Mucosa of rectum (tissue), 2 donors: ENCODE measurements at regions not wholly inside any gene's neighbourhood (a gene's known extent, or its start where the extent isn't known, plus 50 kb on each side); places are given as distances from the start of the nearest gene placed in this dataset.
"Not testable (repeated sequence)": the region's sequence is repeated elsewhere in the genome, so short reads cannot be mapped to it uniquely, and the experiment has no call there.

Source experiments
- H3K27ac ChIP-seq, 2 donors: one replicate each; pipeline ENCODE4 v1.7.0; 2013; ENCODE audit warnings: inconsistent platforms in 2 of 2, low read depth in 2 of 2, low read length in 2 of 2
- H3K27me3 ChIP-seq, 2 donors: one replicate each; pipeline ENCODE4 v1.7.0; 2013; ENCODE audit warnings: low read length in 2 of 2; ENCODE audit not compliant: control insufficient read depth in 2 of 2, insufficient read depth in 2 of 2
- H3K36me3 ChIP-seq, 2 donors: one replicate each; pipeline ENCODE4 v1.7.0; 2013; ENCODE audit warnings: low read length in 2 of 2; ENCODE audit not compliant: control insufficient read depth in 2 of 2, insufficient read depth in 2 of 2
- H3K4me1 ChIP-seq, 2 donors: one replicate each; pipeline ENCODE4 v1.7.0; 2013; ENCODE audit warnings: low read length in 2 of 2, mild to moderate bottlenecking in 1 of 2; ENCODE audit not compliant: control insufficient read depth in 2 of 2, insufficient read depth in 2 of 2
- H3K4me3 ChIP-seq, 2 donors: one replicate each; pipeline ENCODE4 v1.7.0; 2013; ENCODE audit warnings: low read length in 2 of 2
- H3K9ac ChIP-seq, 2 donors: one replicate each; pipeline ENCODE4 v1.7.0; 2013; ENCODE audit warnings: low read length in 2 of 2, low read depth in 1 of 2, mild to moderate bottlenecking in 1 of 2
- H3K9me3 ChIP-seq, 2 donors: one replicate each; pipeline ENCODE4 v1.7.0; 2013; ENCODE audit warnings: low read length in 2 of 2; ENCODE audit not compliant: control insufficient read depth in 2 of 2
- donor health status: healthy.
- donor health status: Normal muscosa, but diverticular disease.

DNA sequence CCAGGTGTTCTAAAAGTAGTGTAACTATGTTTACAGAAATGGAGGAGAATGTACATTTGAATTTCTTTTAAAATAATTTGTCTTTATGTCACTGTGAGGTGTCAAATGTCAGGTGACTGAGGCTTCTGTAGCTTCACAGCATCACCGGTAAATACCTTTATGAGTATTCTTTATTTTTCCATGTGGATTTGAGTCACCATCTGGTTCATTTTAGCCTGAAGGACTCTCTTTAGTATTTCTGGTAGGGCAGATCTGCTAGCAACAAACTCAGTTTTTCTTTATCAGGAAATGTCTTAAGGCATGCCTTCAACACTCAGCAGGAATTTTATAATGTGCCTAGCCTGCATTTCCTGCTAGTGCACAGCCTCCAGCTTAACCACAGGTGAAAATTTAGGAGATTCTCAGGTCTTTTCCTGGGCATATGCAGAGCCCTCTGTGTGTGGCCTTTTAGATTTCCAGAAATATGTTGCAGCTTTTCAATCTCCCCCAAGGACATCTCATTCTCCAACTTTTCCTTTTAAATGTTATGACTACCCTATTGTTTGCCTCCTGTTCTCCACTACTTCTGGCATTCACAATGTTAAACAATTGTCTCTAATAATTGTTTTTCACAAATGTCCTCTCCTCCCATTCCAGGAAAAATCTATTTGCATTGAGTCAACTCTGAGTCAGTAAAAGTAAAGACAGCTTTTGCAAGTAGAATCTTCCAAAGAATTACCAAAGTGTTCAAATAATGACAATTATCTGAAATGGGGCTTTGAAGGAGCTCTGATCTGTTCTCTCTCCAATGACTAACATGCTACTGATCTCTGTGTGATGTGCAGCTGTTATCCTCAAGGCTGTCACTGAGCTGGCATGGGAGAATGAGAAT is 239.4 kb upstream of the CPHXL start:
- Histone ChIP-seq H3K9ac (no peak overlapping the region), H3K27ac (no peak overlapping the region), H3K4me1 (no peaks in the 10 kb centered on the region), H3K36me3 (no peaks in the 10 kb centered on the region), H3K27me3 (no peaks in the 10 kb centered on the region), H3K9me3 (no peaks in the 10 kb centered on the region), H3K4me3 (no peak overlapping the region)

- H3K36me3 ChIP-seq, H3K27me3 ChIP-seq, H3K4me1 ChIP-seq, H3K4me3 ChIP-seq, H3K9me3 ChIP-seq, H3K9ac ChIP-seq, H3K27ac ChIP-seq: not testable (repeated sequence)
Observed at GRCh38 chr16:75969120-75969519, 242.8 kb upstream of the CPHXL start.

- Histone ChIP-seq H3K9ac (no peak overlapping the region), H3K27ac (no peak overlapping the region), H3K4me1 (no peaks in the 10 kb centered on the region), H3K27me3 (no peaks in the 10 kb centered on the region), H3K36me3 (no peaks in the 10 kb centered on the region), H3K4me3 (no peak overlapping the region), H3K9me3 (no peaks in the 10 kb centered on the region)
Observed at GRCh38 chr16:75971334-75971733, 245.0 kb upstream of the CPHXL start.

- Histone ChIP-seq H3K9ac (no peak overlapping the region), H3K9me3 (no peaks in the 10 kb centered on the region), H3K4me3 (no peak overlapping the region), H3K27ac (no peak overlapping the region), H3K27me3 (no peaks in the 10 kb centered on the region), H3K4me1 (no peaks in the 10 kb centered on the region), H3K36me3 (no peaks in the 10 kb centered on the region)
Observed at GRCh38 chr16:75983296-75983695, 257.0 kb upstream of the CPHXL start.

DNA sequence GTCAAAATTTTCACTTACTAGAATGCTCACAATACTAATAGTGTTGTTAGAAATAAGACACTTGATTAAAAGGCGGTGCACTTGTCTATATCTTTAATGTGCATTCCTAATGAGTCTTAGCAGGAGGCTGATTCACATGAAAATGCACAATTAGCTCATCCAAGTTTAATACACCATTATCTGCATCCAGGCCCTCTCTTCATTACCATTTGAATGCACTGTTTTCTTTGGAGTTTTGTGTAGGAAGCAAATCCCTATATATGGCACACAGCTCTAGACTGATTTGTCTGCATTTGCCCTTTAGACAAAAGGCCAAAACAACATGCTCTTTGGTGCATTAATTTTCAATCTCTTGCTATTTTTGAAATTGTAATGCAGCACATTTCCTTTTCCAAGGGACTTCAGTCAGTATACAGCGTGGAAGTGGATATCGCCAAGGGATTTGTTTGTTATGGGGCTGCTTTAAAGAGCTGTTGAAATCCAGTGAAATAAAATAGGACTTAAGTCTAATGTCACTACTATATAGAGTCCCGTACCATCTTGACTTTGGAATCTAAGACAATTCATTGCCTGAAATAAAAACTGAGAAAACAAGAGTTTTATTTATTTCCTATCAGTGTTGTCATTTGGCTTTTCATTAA is 257.6 kb upstream of the CPHXL start:
- Histone ChIP-seq H3K27ac (no peak overlapping the region), H3K36me3 (no peaks in the 10 kb centered on the region), H3K27me3 (no peaks in the 10 kb centered on the region), H3K4me3 (no peak overlapping the region), H3K4me1 (no peaks in the 10 kb centered on the region), H3K9ac (no peak overlapping the region), H3K9me3 (no peaks in the 10 kb centered on the region)

DNA sequence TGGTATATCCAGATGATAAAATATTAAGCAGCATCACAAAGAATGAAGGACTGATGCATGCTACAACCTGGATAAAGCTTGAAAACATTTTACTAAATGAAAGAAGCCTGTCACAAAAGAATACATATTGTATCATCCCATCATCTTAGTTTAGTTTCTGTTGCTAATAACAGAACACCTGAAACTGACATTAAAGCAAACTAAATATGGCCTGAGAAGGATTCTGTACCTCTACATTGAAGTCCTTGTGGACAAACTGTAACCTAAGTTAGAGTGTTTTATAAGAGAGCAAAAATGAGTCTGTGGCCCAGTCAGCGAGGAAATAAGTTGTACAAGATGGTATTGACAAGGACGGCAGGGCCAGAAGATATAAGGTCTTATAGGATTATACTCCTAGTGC is 261.0 kb upstream of the CPHXL start:
- H3K9ac ChIP-seq: no peak overlapping the region
- no peak overlapping the region for H3K4me3 ChIP-seq
- no peaks in the 10 kb centered on the region for H3K27me3 ChIP-seq
- no peaks in the 10 kb centered on the region for H3K36me3 ChIP-seq
- no peaks in the 10 kb centered on the region for H3K9me3 ChIP-seq
- no peak overlapping the region for H3K27ac ChIP-seq
- no peaks in the 10 kb centered on the region for H3K4me1 ChIP-seq

DNA sequence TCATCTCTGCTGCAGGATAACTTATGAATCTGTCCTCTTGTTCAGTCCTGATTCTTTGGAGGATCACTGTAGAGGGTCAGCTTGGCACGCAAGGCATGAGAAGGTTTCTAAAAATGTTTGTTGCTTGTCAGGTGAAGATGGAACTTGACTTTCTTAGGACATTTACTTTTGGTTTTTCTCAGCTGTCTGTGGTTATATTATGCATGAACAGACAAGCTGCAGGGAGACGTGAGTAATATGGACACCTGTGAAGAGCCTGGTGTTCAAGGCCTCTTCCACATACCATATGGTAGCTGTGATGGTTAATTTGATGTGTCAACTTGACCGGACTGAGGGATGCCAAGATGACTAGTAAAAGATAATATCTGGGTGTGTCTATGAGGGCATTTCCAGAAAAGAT is 270.2 kb upstream of the CPHXL start:
- H3K27me3 ChIP-seq: no peaks in the 10 kb centered on the region

GRCh38 chr16:75997606-75998005 is 271.3 kb upstream of the CPHXL start:
- Histone ChIP-seq H3K9me3 (no peaks in the 10 kb centered on the region), H3K4me1 (no peaks in the 10 kb centered on the region), H3K4me3 (no peak overlapping the region), H3K27ac (no peak overlapping the region), H3K36me3 (no peaks in the 10 kb centered on the region), H3K9ac (no peak overlapping the region), H3K27me3 (no peaks in the 10 kb centered on the region)

More for the DNA sequence above, 270.2 kb upstream of the CPHXL start:
- Histone ChIP-seq H3K9me3 (no peaks in the 10 kb centered on the region), H3K4me1 (no peaks in the 10 kb centered on the region), H3K4me3 (no peak overlapping the region), H3K27ac (no peak overlapping the region), H3K9ac (no peak overlapping the region), H3K36me3 (no peaks in the 10 kb centered on the region)

DNA sequence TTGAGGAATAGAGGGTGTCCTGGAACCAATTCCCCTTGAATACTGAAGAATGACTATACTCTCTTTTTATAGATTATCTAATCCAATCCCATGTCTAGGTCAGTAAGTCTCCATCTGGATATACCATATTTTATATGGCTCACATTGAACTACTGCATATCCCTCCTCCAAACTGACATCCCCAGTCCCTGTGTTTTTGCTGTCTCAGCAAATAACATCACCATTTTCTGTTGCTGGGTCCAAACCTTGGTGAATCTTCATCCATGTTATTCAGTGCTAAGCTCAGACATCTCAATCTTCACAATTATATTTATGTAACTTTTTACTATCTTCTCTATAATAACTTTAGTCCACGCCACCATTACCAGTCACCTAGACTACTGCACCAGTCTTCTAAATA is 269.6 kb upstream of the CNTNAP4 start:
- Histone ChIP-seq H3K27me3 (no peaks in the 10 kb centered on the region), H3K36me3 (no peaks in the 10 kb centered on the region), H3K27ac (no peak overlapping the region), H3K9me3 (no peaks in the 10 kb centered on the region), H3K4me1 (no peaks in the 10 kb centered on the region), H3K4me3 (no peak overlapping the region), H3K9ac (no peak overlapping the region)

DNA sequence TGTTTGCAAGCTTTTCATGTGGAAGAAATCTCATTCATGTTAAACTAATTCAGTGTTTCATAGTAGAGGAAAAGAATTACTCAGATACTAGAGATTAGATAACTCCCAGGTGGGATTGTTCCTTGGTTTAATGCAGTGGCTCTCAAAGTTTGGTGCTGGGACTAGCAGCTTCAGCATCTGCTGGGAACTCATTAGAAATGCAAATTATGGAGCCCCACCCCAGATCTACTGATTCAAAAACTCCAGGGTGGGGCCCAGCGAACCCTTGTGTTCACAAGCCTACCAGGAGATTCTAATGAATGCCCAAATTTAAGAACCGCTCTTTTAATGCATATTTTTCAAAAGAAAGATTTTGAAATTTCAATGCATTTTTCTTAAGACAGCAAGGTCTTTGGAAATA is 253.4 kb upstream of the CNTNAP4 start:
- Histone ChIP-seq H3K27me3 (no peaks in the 10 kb centered on the region), H3K36me3 (no peaks in the 10 kb centered on the region), H3K4me1 (no peaks in the 10 kb centered on the region), H3K9me3 (no peaks in the 10 kb centered on the region), H3K9ac (no peak overlapping the region), H3K4me3 (no peak overlapping the region), H3K27ac (no peak overlapping the region)
